ENCODE measurements at regions not wholly inside any gene's neighbourhood (a gene's known extent, or its start where the extent isn't known, plus 50 kb on each side); places are given as distances from the start of the nearest gene placed in this dataset.

- no peaks in the 10 kb centered on the region for H3K9me3 Mint-ChIP-seq
- H3K4me3 Mint-ChIP-seq, result no peak overlapping the region
- TF ChIP-seq CTCF (IDR thresholded peaks at IDR 0.05), result no peak
- peaks cover 2% of the 10 kb centered on the region; the same call in 1 of the 2 replicates for H3K27me3 Mint-ChIP-seq (ENCODE audit: insufficient read depth)
- H3K36me3 Mint-ChIP-seq (ENCODE audit: low read depth), result peaks cover 4% of the 10 kb centered on the region; the same call in 1 of the 2 replicates
- H3K27ac Mint-ChIP-seq, result no peak overlapping the region
- no peaks in the 10 kb centered on the region; the same call in 1 of the 2 replicates for H3K4me1 Mint-ChIP-seq (ENCODE audit: low read depth)
- DNase-seq, result peak; percentile 1
Measured at GRCh38 chr13:33577007-33577406, 240.9 kb upstream of the RFC3 start.

- Mint-ChIP-seq H3K27me3 (ENCODE audit: insufficient read depth) (peaks cover 2% of the 10 kb centered on the region; the same call in 1 of the 2 replicates), H3K27ac (no peak overlapping the region), H3K4me1 (ENCODE audit: low read depth) (no peaks in the 10 kb centered on the region), H3K4me3 (no peak overlapping the region), H3K9me3 (no peaks in the 10 kb centered on the region), H3K36me3 (ENCODE audit: low read depth) (no peaks in the 10 kb centered on the region)
- TF ChIP-seq CTCF (IDR thresholded peaks at IDR 0.05), result no peak
- DNase-seq, result no peak
Measured at GRCh38 chr13:33578786-33579185, 239.2 kb upstream of the RFC3 start.

- H3K27ac Mint-ChIP-seq, result no peak overlapping the region
Measured at GRCh38 chr13:33582121-33582520, 235.8 kb upstream of the RFC3 start.

GRCh38 chr13:33583398-33583797, 234.6 kb upstream of the RFC3 start:
- DNase-seq, result no peak
- no peaks in the 10 kb centered on the region for H3K4me1 Mint-ChIP-seq (ENCODE audit: low read depth)
- H3K4me3 Mint-ChIP-seq, result no peak overlapping the region
- H3K36me3 Mint-ChIP-seq (ENCODE audit: low read depth), result no peaks in the 10 kb centered on the region
- H3K9me3 Mint-ChIP-seq, result no peaks in the 10 kb centered on the region
- peaks cover 5% of the 10 kb centered on the region for H3K27me3 Mint-ChIP-seq (ENCODE audit: insufficient read depth)
- no peak for TF ChIP-seq CTCF (IDR thresholded peaks at IDR 0.05)
- H3K27ac Mint-ChIP-seq, result no peak overlapping the region

More at GRCh38 chr13:33582121-33582520, 235.8 kb upstream of the RFC3 start:
- Mint-ChIP-seq H3K4me3 (no peak overlapping the region), H3K4me1 (ENCODE audit: low read depth) (no peaks in the 10 kb centered on the region), H3K9me3 (no peaks in the 10 kb centered on the region), H3K36me3 (ENCODE audit: low read depth) (no peaks in the 10 kb centered on the region), H3K27me3 (ENCODE audit: insufficient read depth) (peaks cover 5% of the 10 kb centered on the region)
- TF ChIP-seq CTCF (IDR thresholded peaks at IDR 0.05), result no peak
- no peak for DNase-seq

- Mint-ChIP-seq H3K4me1 (ENCODE audit: low read depth) (no peaks in the 10 kb centered on the region), H3K9me3 (no peaks in the 10 kb centered on the region), H3K27me3 (ENCODE audit: insufficient read depth) (peaks cover 8% of the 10 kb centered on the region), H3K4me3 (no peak overlapping the region), H3K36me3 (ENCODE audit: low read depth) (no peaks in the 10 kb centered on the region), H3K27ac (no peak overlapping the region)
- DNase-seq, result no peak
- TF ChIP-seq CTCF (IDR thresholded peaks at IDR 0.05), result no peak
Measured at GRCh38 chr13:33590936-33591335, 227.0 kb upstream of the RFC3 start.

GRCh38 chr13:33606692-33607091, 211.3 kb upstream of the RFC3 start:
- Mint-ChIP-seq H3K9me3 (no peaks in the 10 kb centered on the region), H3K4me1 (ENCODE audit: low read depth) (no peaks in the 10 kb centered on the region), H3K27ac (no peak overlapping the region), H3K36me3 (ENCODE audit: low read depth) (peaks cover 4% of the 10 kb centered on the region; the same call in 1 of the 2 replicates), H3K27me3 (ENCODE audit: insufficient read depth) (peaks cover 9% of the 10 kb centered on the region), H3K4me3 (no peak overlapping the region)
- TF ChIP-seq CTCF (IDR thresholded peaks at IDR 0.05), result no peak
- DNase-seq, result no peak
